NCI-H510A treated with DMSO at 0.1 percent for 48 hours (cell line): ENCODE measurements at regions not wholly inside any gene's neighbourhood (a gene's known extent, or its start where the extent isn't known, plus 50 kb on each side); places are given as distances from the start of the nearest gene placed in this dataset.
"Not testable (repeated sequence)": the region's sequence is repeated elsewhere in the genome, so short reads cannot be mapped to it uniquely, and the experiment has no call there.

Experiments
- DNase-seq: peaks from one replicate; lab custom pipeline; 2025; lab: John Stamatoyannopoulos, UW

- no peak for DNase-seq
Measured at GRCh38 chr2:17135619-17136018, 382.6 kb downstream of the RAD51AP2 start.

- no peak for DNase-seq
Measured at GRCh38 chr2:17133052-17133671, 385.1 kb downstream of the RAD51AP2 start.

GRCh38 chr2:17130627-17131026 lies 387.6 kb downstream of the RAD51AP2 start:
- DNase-seq = not testable (repeated sequence)

DNA sequence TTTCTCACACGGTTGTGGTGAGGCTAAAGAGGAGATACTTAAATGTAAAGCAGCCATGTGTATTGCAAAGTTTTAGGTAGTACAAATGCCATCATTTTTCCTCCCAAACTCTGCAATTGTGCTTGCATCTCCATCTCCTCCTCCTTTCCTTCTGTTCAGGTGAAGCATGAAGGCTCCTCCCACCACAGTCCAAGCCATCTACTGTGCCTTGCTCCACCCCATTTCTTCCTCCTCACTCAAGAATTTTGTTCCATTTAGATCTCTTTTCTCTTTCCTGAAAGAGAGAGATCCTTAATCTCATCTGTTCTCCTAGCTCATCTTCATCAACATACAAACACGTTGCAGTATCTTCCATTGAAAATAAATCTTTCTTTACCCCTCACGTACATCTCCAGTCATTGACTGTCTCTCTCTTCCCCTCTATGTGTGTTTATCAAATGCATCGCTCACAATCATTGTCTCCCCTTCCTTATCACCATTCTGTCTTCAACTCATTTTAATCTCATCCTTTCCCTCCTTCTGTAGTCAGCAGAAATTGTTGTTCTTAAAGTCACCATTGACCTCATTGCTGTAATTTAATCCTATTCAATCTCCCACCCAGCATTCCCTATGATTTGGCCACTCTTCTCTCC lies 392.1 kb downstream of the RAD51AP2 start:
- no peak for DNase-seq

GRCh38 chr2:17124575-17125318 lies 393.5 kb downstream of the RAD51AP2 start:
- DNase-seq = no peak

- no peak for DNase-seq
Measured at GRCh38 chr2:17122887-17123501, 395.2 kb downstream of the RAD51AP2 start.

DNA sequence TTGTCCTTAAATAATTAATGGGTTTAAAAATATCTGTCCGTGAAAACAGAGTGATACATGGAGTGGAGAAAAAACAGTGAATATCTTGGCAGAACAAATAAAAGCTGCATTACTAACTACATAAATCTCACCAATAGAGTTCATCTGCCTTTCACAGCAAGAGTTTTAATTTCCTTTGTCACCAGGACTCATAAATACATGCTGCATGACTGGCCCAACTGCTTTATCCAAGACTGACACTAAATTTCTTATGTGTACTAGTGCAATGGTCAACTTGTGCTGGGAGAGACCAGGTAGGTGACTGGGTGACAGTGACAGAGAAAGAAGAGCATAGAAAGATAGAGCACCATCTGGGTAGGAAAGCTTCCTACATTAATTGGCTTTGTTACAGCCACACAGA lies 402.8 kb downstream of the RAD51AP2 start:
- no peak for DNase-seq

DNA sequence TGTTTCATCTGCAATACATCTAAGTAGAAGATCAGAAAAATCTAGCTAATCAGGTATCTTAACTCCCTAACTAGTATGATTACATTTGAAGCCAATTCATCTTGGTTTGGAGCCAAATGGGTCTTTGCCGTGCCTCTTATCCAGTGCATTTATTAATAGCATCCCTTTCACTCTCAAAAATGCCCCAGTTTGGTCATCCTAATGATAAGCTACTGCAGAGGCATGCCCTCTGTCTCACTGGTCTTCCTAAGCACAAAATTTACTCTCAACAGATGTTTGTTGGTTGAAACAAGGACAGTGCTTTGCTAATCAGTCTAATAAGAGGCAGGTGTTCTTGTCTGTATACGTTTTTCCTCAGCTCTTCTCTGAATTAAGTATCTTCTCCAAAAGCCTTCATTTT lies 403.2 kb downstream of the RAD51AP2 start:
- DNase-seq = no peak

DNA sequence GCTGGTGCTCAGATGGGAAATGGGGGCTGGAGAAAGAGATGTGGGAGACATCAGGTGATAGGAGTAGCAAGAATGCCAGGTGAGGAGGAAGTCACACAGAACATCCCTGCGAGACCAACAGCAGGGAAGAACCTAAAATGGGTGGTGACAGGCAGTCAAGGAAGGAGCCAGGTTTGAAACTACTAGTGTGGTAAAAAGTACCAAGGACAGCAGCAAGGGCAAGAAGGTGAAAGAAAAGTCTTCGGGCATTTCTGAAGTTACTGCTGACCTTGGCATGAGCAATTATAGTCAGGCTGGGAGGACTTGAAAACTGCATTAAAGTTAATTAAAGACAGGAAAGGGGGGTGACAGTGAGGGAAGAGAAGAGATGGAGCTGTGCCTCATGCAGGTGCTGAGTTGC lies 410.4 kb downstream of the RAD51AP2 start:
- no peak for DNase-seq

GRCh38 chr2:17107151-17107550 lies 411.1 kb downstream of the RAD51AP2 start:
- DNase-seq = no peak

GRCh38 chr2:17106418-17106817 lies 411.8 kb downstream of the RAD51AP2 start:
- no peak for DNase-seq

DNA sequence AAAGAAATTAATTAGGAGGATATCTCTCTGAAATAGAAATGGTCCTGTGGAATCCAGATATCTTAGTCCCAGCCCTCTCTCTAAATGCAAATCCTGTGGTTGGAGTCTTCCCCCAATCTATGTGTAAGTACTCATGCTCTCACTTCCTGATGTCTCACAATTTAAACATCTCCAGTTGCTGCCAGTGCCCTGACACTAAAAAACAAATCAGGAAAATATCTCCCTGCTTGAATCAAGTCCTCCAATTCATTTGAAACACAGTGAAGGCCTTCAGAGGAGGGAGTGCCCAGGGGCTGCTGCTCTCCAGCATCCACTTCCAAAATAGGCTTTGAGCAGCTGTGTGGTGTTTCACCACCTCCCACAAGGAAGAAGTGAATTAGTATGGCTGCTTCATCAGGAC lies 413.8 kb downstream of the RAD51AP2 start:
- no peak for DNase-seq

DNA sequence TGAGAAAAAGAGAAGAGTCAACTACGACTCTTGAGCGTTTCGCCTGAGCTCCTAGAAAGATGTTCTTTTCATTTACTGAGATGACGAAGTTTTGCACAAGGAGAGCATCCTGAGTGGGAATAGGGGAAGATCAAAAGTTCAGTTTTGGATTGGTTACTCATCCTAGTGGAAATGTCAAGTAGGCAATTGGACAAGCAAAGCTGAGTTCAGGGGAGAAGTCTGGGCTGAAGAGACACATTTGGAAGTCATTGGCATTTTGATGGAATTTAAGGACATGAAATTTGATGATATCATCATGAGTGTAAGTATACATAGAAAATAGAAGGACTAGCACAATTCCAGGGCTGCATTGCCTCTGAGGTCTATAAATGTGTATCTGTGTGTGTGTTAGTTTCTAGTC lies 416.6 kb downstream of the RAD51AP2 start:
- DNase-seq = no peak

DNA sequence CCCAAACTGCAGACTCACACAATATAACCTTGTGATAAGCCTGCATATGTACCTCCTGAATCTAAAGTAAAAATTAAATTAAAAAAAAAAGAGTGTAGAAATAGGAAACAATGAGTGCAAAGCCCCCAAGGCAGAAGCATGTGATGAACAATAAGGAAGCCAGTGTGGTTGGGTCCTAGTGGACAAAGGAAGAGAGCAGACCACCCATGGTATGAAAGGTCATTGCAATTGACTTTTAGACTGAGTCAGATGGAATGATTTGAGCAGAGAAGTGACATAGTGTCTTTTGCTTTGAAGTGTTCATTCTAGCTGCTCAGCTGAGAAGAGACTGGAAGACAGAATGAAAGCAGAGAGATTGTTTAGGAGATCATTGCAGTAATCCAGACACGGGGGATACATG lies 417.1 kb downstream of the RAD51AP2 start:
- no peak for DNase-seq

GRCh38 chr2:17095340-17095739 lies 422.9 kb downstream of the RAD51AP2 start:
- DNase-seq = no peak

DNA sequence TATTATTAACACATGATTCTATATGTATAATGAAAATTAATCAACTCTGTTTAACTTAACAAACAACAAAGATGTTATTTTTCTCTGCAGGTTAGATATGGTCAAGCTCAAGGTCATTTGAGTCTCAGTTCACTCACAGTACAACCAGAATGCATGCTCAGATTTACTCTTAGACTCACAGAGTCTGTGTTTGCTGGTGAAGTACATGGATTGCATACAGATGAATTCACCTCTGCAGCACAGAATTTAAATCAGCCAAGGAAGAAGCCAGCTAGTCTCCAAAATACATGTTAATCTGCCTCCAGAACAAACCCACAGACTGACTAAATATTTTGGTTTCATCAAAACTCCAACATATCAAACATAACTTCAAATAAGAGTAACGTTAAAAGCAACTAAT lies 424.5 kb downstream of the RAD51AP2 start:
- DNase-seq = no peak

GRCh38 chr2:17086990-17087389 lies 421.4 kb upstream of the CYRIA start:
- DNase-seq = no peak

- DNase-seq = no peak
Measured at GRCh38 chr2:17085546-17086202, 420.0 kb upstream of the CYRIA start.

GRCh38 chr2:17084877-17085276 lies 419.2 kb upstream of the CYRIA start:
- DNase-seq = no peak

DNA sequence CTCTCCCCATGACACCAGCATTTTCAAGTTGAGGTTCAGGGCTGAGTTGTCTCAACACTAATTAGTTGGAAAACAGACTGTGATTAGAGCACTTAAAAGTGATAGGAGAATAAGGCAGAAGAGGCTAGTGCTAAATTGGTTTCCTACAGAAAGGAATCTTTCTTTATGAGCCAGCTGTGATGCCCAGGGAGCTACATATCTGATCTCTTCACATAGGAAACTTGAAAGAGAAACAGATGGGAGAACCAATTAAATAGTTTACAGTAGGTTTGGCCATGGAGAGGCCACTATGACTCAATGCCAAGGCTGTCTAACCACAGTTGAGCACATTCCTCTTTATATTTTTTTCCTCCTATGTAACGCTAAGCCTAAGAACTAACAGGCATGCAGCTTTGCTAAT lies 418.3 kb upstream of the CYRIA start:
- DNase-seq = no peak

GRCh38 chr2:17079262-17079661 lies 413.6 kb upstream of the CYRIA start:
- no peak for DNase-seq

- no peak for DNase-seq
Measured at GRCh38 chr2:17076533-17076932, 410.9 kb upstream of the CYRIA start.
